ENCODE measurements at regions not wholly inside any gene's neighbourhood (a gene's known extent, or its start where the extent isn't known, plus 50 kb on each side); places are given as distances from the start of the nearest gene placed in this dataset.

- no peak for TF ChIP-seq CREB1 (IDR thresholded peaks at IDR 0.05)
- TF ChIP-seq NRF1 (IDR thresholded peaks at IDR 0.05; ENCODE audit: low read depth, low read length): no peak
These were observed 137.0 kb upstream of the KRAS start (continued) for GRCh38 chr12:25387732-25388050.

Data from H1 (cell line).